Stimulated activated CD4-positive, alpha-beta T cell treated with anti-CD3 and anti-CD28 coated beads, Interleukin-12 subunit alpha, Interleukin-12 subunit beta, amount 100 ng/mL, for 48 hours (primary cell): ENCODE measurements at regions not wholly inside any gene's neighbourhood (a gene's known extent, or its start where the extent isn't known, plus 50 kb on each side); places are given as distances from the start of the nearest gene placed in this dataset.

ENCODE experiments used
- DNase-seq, 3 donors: peaks; one replicate each; pipeline ENCODE4 v3.0.0-alpha.2; 2020; ENCODE audit warnings: low read depth in 2 of 3, low spot score in 1 of 3

- no peak for DNase-seq
Observed at GRCh38 chr4:181661090-181661489, 582.1 kb upstream of the TENM3 start.

GRCh38 chr4:181661923-181662322 lies 581.3 kb upstream of the TENM3 start:
- no peak for DNase-seq

GRCh38 chr4:181662383-181662782 lies 580.8 kb upstream of the TENM3 start:
- no peak for DNase-seq

DNA sequence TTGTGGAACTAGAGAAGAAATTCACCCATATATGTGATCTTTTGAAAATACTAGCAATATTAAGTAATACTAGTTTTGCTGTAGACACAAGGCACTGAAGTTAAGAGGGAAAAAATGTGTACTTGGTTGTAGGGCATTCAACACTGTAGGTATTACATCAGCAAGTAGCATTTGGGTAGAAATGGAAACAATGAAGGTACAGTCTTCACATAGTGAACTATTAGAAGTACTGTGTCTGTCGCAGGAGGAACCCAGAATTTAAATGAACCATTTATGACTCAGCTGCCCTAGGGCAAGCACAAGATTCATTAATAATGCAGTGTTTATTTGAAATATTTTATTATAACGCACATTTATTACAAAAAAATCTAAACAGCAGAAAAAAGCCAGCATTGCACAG lies 572.7 kb upstream of the TENM3 start:
- no peak for DNase-seq

- no peak for DNase-seq
Observed at GRCh38 chr4:181671672-181672071, 571.5 kb upstream of the TENM3 start.

DNA sequence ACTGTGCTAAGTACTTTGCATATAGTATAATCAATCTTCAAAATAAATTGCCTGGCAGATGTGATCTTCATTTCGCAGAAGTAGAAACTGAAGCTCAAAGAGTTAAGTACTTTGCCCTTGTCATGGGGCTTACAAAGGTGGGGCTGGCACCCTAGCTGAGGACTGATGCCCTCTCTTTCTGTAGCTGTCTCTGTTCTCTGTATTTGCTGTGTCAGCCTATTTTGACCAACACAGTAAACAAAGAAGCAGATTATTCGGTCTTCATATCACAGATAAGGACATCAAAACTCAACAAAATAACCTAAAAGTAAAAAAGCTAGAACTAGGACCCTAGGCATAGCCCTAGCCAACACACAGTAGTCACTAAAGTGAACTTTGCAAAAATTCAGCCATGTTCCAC lies 570.5 kb upstream of the TENM3 start:
- no peak for DNase-seq

GRCh38 chr4:181674315-181674875 lies 568.8 kb upstream of the TENM3 start:
- no peak for DNase-seq

DNA sequence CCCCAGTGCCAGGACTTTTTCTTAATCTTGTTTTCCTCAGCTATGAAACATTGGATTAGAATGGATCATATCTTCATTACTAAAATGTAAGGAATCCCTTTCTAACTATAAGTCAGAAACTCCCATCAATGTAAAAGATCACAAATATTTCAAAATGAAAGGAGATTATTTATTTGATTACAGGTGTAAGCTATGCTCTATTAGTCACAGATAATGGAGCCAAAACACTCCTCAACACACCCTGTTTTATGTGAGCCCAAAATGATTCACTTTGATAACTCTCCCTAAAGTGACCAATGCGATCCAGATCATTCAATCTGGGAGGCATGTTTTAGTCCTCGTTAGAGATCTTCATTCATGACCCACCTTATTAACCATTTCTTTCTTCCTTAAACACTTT lies 566.7 kb upstream of the TENM3 start:
- DNase-seq = no peak

DNA sequence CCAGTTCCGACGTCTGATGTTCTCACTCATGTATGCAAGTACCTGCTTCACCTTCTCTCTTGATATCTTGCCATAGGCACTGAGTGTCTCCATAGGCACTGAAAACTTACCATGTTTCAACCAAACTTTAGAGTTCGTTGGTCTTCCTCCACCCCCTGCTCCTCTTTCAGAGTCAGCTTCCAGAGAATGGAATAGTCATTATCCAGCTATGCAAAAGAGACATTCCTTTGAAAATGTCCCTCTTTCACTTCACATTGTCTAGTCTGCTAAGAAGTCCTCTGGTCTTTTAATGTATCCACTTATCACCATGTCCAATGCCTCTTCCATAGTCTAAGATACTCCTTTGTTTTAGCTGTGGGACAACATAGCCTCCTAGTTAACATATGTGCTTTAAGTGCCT lies 566.0 kb upstream of the TENM3 start:
- DNase-seq = no peak

DNA sequence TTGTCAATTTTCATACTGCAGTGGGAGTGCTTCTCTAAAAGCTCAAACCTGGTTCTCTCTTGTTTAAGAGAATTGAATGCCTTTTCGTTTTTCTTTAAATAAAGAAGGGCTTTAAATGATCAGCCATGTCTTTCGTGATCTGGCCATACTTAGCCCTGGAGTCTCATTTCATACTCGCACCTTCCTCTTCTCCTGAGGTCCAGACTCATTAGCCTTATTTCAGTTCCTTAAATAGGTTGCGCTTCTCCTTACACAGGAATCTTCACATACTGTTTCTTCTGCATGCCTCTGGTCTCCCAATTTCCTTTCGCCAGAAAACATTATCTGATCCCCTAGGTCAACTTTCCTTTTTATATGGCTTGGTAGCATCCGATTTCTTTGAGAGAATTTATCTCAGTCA lies 565.6 kb upstream of the TENM3 start:
- DNase-seq = no peak

DNA sequence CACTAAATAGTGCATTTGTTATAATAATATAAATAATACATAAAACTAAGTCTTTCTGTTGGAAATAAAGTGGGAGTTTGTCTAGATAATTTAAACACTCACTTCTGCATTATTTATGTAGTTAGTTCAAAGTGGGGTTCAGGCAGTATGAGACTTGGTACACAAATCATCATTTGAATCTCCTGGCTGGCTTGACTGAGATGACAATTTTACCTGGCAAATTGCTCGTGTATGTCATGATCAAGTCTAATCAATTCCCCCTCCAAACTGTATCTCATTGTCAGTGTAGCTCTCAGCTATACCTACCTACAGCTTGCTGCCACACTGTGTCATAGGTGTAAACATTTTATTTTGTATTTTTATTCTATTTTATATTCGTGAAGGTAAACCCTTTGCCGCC lies 563.4 kb upstream of the TENM3 start:
- no peak for DNase-seq

GRCh38 chr4:181682367-181683047 lies 560.7 kb upstream of the TENM3 start:
- no peak for DNase-seq

- no peak for DNase-seq
Observed at GRCh38 chr4:181684310-181684709, 558.9 kb upstream of the TENM3 start.

GRCh38 chr4:181685461-181685860 lies 557.7 kb upstream of the TENM3 start:
- no peak for DNase-seq

DNA sequence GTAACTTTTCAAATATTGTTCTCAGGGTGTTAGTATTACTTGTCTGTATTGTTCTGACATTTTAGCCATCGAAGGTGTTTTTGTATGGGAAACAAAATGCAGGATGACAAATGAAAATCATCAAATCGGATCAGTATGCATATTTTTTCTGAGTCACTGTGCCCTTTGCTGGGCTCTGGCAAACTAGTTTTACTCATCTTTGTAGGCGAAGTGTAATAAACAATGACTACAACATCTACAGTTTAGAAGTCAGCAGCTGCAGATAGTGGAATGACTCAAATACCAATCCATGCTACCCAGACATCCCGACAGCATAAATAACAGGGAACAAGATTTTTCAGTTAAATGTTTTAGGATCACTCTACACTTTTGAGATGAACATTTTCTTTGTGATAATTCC lies 557.3 kb upstream of the TENM3 start:
- no peak for DNase-seq

DNA sequence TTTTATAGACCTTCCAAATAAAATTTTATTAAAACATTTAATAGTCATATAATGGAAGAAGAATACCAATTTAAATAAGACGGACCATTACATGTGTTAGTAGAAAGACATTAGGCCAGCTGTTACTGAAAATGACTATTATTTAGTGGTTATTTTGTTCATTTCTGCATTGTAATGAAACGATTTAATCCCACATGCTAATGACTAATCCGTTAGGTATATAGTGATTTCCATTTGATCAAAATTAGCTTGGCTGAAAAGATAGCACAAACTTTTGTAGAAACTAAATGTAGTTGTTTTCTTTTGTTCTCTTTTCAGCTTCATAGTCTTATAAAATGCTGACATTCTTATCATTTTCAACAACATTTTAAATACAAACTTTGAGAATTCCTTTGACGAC lies 556.1 kb upstream of the TENM3 start:
- DNase-seq = no peak

GRCh38 chr4:181688432-181688831 lies 554.8 kb upstream of the TENM3 start:
- no peak for DNase-seq

GRCh38 chr4:181688872-181689271 lies 554.3 kb upstream of the TENM3 start:
- DNase-seq = no peak

GRCh38 chr4:181690498-181690897 lies 552.7 kb upstream of the TENM3 start:
- no peak for DNase-seq

DNA sequence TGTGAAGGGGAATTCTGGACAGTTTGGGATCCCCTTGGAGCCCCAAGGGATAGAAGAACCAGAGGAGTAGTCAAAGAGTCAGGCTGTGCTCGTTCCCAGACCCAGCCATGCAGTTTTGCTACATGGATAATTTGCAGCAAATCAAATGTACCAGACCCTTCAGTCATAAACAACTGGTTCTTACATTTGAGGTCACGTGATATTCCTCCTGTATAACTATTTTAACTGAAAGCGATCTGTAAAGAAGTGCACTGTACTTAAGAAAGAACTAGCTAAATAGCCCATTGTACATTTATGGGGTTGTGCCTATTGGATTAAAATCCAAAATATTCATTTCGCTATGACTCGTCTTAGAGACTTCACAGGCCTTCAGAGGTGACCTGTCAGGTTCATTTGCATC lies 550.2 kb upstream of the TENM3 start:
- no peak for DNase-seq

DNA sequence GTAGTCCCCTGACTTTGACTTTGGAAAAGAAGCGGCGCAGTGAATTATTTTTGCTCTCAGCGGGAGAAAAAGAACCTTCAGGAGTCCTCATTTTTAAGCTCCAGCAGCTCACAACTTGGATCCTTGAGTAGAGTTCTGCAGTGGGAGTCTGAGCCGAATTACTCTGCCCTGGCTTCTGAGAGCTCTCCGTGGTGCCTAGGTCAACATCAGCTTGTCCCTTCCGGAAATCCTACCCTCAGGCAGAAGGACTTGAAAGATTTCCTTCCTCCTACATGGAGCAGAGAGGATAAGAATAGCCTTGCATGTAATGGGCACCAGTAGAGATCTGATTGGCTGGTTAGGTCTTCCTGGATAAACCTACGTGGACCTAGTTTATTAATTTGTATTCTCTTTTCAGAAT lies 549.7 kb upstream of the TENM3 start:
- DNase-seq = no peak

GRCh38 chr4:181698221-181698620 lies 545.0 kb upstream of the TENM3 start:
- no peak for DNase-seq

DNA sequence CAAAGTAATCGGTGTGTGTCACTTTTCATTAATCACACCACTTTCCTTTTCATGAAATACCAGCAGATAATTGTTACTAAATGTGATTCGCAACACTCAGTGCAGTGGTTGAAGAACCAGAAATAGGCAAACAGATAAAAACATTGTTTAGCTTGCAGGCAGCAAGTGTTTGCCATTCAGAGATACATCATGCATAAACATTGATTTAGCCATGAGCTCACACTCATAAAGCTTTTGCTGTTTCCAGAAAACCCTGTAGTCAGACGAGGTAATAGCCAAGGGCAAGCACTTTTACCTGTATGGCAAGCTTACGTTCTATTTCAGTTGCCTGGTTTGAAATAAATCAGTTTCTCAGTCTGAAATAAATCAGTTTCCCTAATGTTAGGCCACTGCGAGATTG lies 542.0 kb upstream of the TENM3 start:
- no peak for DNase-seq
